Esophagus squamous epithelium (tissue), 5 donors: ENCODE measurements at regions not wholly inside any gene's neighbourhood (a gene's known extent, or its start where the extent isn't known, plus 50 kb on each side); places are given as distances from the start of the nearest gene placed in this dataset.
A peak's percentile ranks its signal among the peaks of the same experiment; 100 is the strongest.

ENCODE experiments used
- DNase-seq: peaks from one replicate; lab custom pipeline; 2025; lab: John Stamatoyannopoulos, UW
- H3K27ac ChIP-seq, 4 donors: fragments of 200-600 bp; sonication (generic); one replicate each; pipeline ENCODE4 v1.5.1; 2016 to 2019; ENCODE audit warnings: mild to moderate bottlenecking in 1 of 4
- H3K27me3 ChIP-seq, 4 donors: fragments of 200-600 bp; sonication (generic); 1 replicate in 3 of 4; 2 replicates in 1 of 4; pipeline versions ENCODE4 v1.5.1 to v1.6.0; 2017 to 2021; ENCODE audit warnings: antibody characterized with exemption in 1 of 4
- H3K36me3 ChIP-seq, 3 donors: fragments of 200-600 bp; sonication (generic); one replicate each; pipeline ENCODE4 v1.5.1; 2016 to 2019
- H3K4me1 ChIP-seq, 3 donors: fragments of 200-600 bp; sonication (generic); one replicate each; pipeline ENCODE4 v1.5.1; 2017 to 2019
- H3K4me3 ChIP-seq, 4 donors: fragments of 200-600 bp; sonication (generic); 1 replicate in 3 of 4; 2 replicates in 1 of 4; pipeline ENCODE4 v1.5.1; 2016 to 2019; ENCODE audit warnings: mild to moderate bottlenecking in 2 of 4, moderate library complexity in 1 of 4
- H3K9me3 ChIP-seq, 3 donors: fragments of 200-600 bp; sonication (generic); one replicate each; pipeline ENCODE4 v1.5.1; 2016 to 2019
- CTCF ChIP-seq, 6 experiments: fragments of 450-650 bp in 4 of 6; fragments of 200-600 bp in 2 of 6; sonication (generic) in 2 of 6; IDR thresholded peaks; one replicate each; pipeline ENCODE4 v1.5.1; 2016 to 2019; ENCODE audit warnings: antibody characterized with exemption in 6 of 6, mild to moderate bottlenecking in 4 of 6, moderate library complexity in 4 of 6
- POLR2A ChIP-seq, 4 donors: fragments of 450-650 bp; IDR thresholded peaks; one replicate each; pipeline ENCODE4 v1.6.1; 2017; ENCODE audit warnings: antibody characterized with exemption in 4 of 4, mild to moderate bottlenecking in 4 of 4, moderate library complexity in 3 of 4
- WGBS, 2 donors: methylation state at CpG; one replicate each; pipeline ENCODE4 v1.1.5; 2018; 5-methylcytosine and 5-hydroxymethylcytosine counted together
- intact Hi-C: fragments of 100-400 bp; cut with DNase I; formaldehyde crosslinking; loops from one replicate; pipeline ENCODE4 v1.15.0; 2022
- donor health status: DM: yes; HTN: yes; CAD: no.

GRCh38 chr14:51546099-51546498, 105.6 kb upstream of the FRMD6 start:
- Histone ChIP-seq H3K36me3 (no peaks in the 10 kb centered on the region), H3K9me3 (no peaks in the 10 kb centered on the region), H3K27ac (no peak overlapping the region), H3K27me3 (no peaks in the 10 kb centered on the region), H3K4me3 (no peak overlapping the region), H3K4me1 (peaks cover 5 to 42% (median 9%) of the 10 kb centered on the region in 3 donors)
- WGBS, 2 donors = 27 to 37% methylated on average over 2 of the region's 2 CpGs
- intact Hi-C loops = no loop called here
- TF ChIP-seq CTCF (IDR thresholded peaks at IDR 0.05) (no peak), POLR2A (IDR thresholded peaks at IDR 0.05) (no peak)
- no peak for DNase-seq

GRCh38 chr14:51546603-51547258, 105.0 kb upstream of the FRMD6 start:
- H3K9me3 ChIP-seq = no peaks in the 10 kb centered on the region
- peak overlapping the region; percentile 0 to 68 (median 52) for H3K27ac ChIP-seq
- intact Hi-C loops = no loop called here
- peaks cover 5 to 42% (median 9%) of the 10 kb centered on the region in 3 donors for H3K4me1 ChIP-seq
- no peaks in the 10 kb centered on the region for H3K27me3 ChIP-seq
- H3K4me3 ChIP-seq = no peak overlapping the region
- TF ChIP-seq CTCF (IDR thresholded peaks at IDR 0.05) = no peak
- TF ChIP-seq POLR2A (IDR thresholded peaks at IDR 0.05) = no peak
- no peaks in the 10 kb centered on the region for H3K36me3 ChIP-seq
- WGBS, 2 donors = 28 to 34% methylated on average over 2 of the region's 2 CpGs
- DNase-seq = no peak

GRCh38 chr14:51547260-51547659, 104.5 kb upstream of the FRMD6 start:
- intact Hi-C loops = no loop called here
- H3K36me3 ChIP-seq = no peaks in the 10 kb centered on the region
- TF ChIP-seq POLR2A (IDR thresholded peaks at IDR 0.05) (no peak), CTCF (IDR thresholded peaks at IDR 0.05) (no peak)
- peaks cover 5 to 46% (median 9%) of the 10 kb centered on the region in 3 donors for H3K4me1 ChIP-seq
- H3K27ac ChIP-seq = peak overlapping the region; percentile 0 to 68 (median 52)
- 28 to 29% methylated on average over 3 of the region's 3 CpGs for WGBS, 2 donors
- no peak for DNase-seq
- no peaks in the 10 kb centered on the region for H3K27me3 ChIP-seq
- H3K9me3 ChIP-seq = no peaks in the 10 kb centered on the region
- H3K4me3 ChIP-seq = no peak overlapping the region

GRCh38 chr14:51547701-51548100, 104.0 kb upstream of the FRMD6 start:
- Histone ChIP-seq H3K4me1 (peaks cover 8 to 50% (median 9%) of the 10 kb centered on the region in 3 donors), H3K36me3 (no peaks in the 10 kb centered on the region), H3K9me3 (no peaks in the 10 kb centered on the region), H3K27ac (peak overlapping the region in 3 of 4 donors; percentile 0 to 68 (median 57)), H3K4me3 (no peak overlapping the region), H3K27me3 (no peaks in the 10 kb centered on the region)
- WGBS, 2 donors = 71 to 72% methylated on average over 2 of the region's 2 CpGs
- intact Hi-C loops = no loop called here
- no peak for DNase-seq
- TF ChIP-seq POLR2A (IDR thresholded peaks at IDR 0.05) = no peak
- TF ChIP-seq CTCF (IDR thresholded peaks at IDR 0.05) = no peak

DNA sequence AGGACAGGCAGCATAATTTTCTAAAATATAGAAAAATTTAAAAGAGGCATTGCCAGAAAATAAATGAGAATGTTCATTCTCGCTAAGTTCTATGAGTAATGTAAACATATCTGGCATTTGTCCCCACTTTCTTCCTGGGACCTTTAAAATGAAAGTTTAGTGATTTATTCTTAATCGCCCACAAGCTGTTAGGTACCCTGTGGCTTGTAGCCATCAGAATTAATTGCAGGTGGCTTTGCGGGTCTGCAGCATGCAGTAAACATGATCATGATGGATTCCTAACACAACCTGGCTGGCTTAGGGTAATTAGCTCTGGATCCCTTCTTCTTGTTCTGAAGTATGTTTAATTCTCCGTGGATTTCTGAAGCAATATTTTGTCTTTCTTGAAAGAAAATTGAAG, 103.5 kb upstream of the FRMD6 start:
- TF ChIP-seq CTCF (IDR thresholded peaks at IDR 0.05) (no peak), POLR2A (IDR thresholded peaks at IDR 0.05) (no peak)
- Histone ChIP-seq H3K36me3 (no peaks in the 10 kb centered on the region), H3K4me3 (no peak overlapping the region), H3K27me3 (no peaks in the 10 kb centered on the region), H3K4me1 (peaks cover 9 to 55% (median 11%) of the 10 kb centered on the region in 3 donors), H3K27ac (peak overlapping the region in 1 of 4 donors; percentile 68), H3K9me3 (no peaks in the 10 kb centered on the region)
- WGBS, 2 donors = 65 to 76% methylated on average over 4 of the region's 4 CpGs
- intact Hi-C loops = no loop called here
- no peak for DNase-seq
